ENCODE measurements at regions not wholly inside any gene's neighbourhood (a gene's known extent, or its start where the extent isn't known, plus 50 kb on each side); places are given as distances from the start of the nearest gene placed in this dataset.
"Not testable (repeated sequence)": the region's sequence is repeated elsewhere in the genome, so short reads cannot be mapped to it uniquely, and the experiment has no call there.

- no peak for DNase-seq
Observed at GRCh38 chr10:9175200-9175599, 1120.7 kb downstream of the GATA3 start.

GRCh38 chr10:9183197-9183880 is 1128.9 kb downstream of the GATA3 start:
- DNase-seq, result not testable (repeated sequence)

DNA sequence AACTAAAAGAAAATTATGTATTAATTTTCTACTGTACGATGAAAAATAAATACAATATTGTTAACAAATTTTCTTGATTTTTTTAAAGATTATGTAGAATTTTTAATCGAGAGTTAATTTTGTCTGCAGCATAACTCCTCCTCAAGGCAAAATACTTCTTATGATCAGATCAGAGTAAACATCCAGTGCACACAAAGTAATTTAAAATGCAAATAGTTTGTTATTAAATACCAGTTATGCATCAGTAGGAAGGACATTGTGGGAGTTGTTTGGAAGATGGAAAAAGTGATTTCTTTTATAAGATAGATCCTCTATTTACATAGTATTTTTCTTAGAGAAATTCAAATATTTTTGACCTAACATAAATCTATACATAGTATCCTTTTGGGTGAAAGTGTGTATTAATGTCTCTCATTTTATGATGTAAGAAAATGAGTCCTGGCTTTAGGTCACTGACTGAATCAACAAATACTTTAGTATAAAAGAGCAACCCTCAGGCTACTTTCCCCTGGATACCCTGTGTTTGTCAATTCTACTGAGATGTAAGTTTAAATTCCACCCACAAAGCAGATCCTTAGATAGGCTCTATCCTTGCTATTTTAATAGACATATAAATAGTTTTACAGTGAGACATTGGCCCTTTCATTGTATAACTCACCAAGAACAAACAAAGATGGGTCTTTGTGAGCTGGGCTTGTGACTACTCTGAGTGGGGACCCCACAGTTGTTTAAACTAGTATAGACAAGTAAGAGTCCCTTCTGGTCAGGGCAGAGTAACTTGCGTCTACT is 1133.7 kb downstream of the GATA3 start:
- no peak for DNase-seq

DNA sequence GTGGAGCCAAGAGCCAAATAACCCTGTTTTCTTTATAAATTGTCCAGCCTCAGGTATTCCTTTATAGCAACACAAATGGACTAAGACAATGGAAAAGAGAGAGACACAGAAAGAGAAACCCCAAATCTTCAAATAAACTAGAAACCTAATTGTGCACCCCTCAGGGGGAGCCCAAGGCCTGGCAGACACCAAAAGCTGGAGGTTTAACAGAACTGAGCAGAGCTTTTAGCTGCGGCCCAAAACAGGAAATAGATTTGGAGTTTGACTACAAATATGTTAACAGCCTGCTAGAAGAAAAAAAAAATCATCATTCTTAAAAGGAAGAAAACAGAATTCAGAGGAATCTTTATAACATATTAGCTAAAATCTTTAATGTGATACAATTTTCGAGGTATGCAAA is 1135.0 kb downstream of the GATA3 start:
- no peak for DNase-seq

- DNase-seq, result no peak
Observed at GRCh38 chr10:9193120-9193519, 1138.6 kb downstream of the GATA3 start.

GRCh38 chr10:9195385-9195784 is 1140.9 kb downstream of the GATA3 start:
- no peak for DNase-seq

DNA sequence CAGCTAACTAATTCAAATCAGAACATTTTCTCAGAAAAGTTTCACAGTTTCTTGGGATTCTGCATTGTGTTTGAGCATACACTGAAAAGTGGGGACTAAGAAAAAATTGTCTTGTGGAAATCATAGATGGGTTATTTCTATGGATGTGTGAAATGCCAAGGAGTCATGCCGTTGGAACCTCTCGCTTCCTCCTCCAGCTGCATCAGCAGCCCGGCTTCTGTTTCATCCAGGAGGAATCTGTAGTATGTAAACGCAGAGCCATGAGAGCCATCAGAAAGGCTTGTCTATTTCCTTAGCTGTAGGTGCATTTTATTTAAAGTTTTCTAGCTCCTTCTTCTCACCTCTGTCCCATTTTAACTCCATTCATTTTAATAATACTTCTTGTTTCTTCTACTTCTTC is 1144.1 kb downstream of the GATA3 start:
- DNase-seq, result no peak

GRCh38 chr10:9205558-9205957 is 1151.1 kb downstream of the GATA3 start:
- DNase-seq, result no peak

DNA sequence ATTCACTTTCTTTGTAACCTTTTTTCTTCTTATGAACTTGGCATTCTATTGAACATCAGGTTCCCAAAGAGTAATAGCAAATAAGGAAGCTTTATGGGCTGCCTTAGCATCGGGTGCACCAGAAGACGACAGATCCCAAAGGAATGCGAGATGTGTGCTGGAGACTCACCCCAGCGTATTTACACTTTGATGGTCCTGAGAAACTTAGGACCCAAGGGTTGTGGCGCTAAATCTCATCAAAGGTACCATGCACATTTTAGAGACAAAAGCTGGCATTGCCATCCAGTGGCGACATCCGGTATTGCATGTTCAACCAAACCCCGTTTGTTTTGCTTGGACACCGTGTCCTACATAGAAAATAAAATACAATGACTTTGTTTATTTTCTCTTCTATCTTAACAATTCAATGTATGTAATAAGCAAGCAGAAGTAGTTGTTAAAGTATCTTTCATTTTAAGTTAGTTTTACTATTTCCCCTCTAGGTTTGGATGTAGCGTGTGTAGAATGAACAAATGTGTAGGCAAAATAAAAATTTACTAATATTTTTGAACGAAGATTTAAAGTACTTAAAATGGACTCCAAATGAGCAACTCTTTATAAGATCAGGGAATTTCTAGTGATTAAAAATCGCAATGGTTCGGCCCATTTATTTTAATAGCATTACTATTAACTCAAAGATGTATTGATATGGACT is 1154.8 kb downstream of the GATA3 start:
- DNase-seq, result peak; percentile 30

DNA sequence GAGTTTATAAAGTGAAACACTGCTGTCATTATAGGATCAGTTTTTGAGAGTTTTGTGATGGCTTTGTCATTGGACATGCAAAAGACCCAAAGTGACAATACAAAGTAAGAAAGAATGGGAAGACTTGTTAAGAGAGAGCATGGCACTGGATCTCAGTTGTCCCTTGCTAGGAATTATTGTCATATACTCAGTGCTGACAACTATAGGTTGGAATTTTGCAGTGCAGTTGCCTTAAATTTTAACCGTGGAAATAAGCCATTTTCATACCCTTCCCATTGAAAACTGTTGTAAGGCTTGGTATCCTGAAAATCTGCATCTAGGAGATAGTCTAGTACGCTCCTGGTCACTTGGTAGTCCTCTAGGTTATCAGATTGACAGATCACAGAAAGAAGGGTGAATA is 1156.7 kb downstream of the GATA3 start:
- DNase-seq, result no peak

DNA sequence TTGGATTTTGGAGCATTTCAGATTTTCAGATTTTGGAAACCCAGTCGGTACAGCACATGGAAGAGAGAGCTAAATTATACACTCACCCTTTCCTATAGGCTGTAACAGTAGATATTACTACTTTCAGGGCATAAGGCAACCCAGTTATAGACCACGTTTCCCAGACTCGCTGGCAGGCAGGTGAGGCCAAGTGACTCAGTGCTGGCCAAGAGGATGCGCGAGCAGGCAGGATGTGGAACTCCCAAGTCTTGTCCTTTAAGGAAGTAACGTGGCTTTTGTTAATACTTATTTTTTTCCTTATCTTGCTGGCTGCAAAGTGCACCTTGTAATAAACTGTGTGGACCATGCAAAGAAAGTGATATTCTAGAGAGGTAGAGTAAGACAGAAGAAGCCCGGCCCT is 1160.1 kb downstream of the GATA3 start:
- no peak for DNase-seq

DNA sequence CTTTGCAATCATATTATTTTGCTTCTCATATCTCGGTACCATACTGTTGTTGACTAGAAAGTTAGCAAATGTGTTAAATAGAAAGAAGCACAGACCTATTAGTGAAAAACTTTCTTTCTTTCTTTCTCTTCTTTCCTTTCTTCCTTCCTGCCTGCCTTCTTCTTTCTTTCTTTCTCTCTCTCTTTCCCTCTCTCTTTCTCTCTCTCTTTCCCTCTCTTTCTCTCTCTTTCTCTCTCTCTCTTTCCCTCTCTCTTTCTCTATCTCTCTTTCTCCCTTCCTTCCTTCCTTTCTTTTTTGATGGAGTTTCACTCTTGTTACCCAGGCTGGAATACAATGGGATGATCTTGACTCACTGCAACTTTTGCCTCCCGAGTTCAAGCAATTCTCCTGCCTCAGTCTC is 1160.6 kb downstream of the GATA3 start:
- DNase-seq, result no peak

DNA sequence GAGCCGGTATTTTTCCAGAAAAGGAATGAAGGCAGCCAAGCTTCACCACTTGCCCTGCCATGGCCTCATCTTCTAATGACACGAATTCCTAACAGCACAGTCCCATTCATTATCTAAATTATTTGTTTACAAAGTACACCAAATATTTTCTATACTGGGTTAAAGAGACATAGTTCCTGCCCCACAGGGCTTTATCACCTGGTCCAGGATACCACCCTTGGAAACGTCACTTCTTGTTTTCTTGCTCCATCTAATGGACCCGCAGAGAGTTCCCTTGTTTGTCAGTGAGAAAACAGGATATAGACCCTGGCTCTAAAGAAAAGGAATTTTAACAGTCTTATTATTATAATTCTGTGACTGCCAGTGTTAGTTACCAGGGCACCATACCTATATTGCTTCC is 1165.4 kb downstream of the GATA3 start:
- DNase-seq, result no peak

DNA sequence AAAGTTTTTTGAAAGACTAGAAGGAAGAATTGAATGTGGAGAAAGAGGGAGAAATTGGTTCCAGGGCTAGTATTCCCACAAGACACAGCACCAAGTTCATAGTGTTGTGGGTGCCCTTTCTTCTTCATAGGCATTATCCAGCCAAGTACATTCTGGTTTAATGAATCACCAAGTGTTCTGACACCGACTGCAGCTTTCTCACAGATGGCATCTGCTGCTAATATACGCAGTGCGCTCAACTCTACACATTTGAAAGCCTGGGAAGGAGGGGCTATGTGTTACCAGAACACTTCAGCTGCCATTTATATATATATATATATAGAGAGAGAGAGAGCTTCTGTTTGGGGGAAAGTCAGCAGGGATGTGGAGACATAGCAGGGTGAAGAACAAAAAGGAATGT is 1168.4 kb downstream of the GATA3 start:
- no peak for DNase-seq

DNA sequence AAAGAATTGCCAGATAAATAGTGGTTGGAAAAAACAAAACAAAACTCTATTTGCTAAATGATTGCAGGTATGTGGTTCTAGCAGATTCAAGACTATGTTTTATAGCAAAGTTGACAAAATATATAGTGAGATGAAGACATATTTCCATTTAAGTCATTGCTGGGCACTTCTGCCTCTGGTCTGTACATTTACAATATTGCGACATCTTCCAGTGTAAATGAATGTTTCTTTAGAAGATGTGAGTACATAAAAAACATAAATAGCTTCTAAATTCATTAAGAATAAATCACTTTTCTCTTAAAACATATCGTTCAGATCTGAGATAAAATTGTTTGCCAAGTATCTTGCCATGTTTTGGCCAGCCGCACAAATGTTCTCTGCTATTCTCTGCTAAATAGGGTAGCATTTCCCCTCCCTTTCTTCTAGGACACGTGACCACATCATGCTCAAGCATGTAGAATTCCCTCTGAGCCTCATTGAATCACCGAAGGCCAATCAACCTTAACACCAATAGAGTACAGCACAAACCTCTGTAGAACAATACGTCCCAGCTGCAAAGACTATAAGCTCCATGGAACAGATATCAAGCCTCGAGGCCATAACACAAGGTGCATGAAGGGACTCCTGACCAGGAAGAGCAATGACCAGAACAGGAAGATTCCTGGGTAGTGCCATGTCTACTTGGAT is 1173.3 kb downstream of the GATA3 start:
- DNase-seq, result no peak

- no peak for DNase-seq
Observed at GRCh38 chr10:9228771-9229170, 1174.3 kb downstream of the GATA3 start.

- DNase-seq, result no peak
Observed at GRCh38 chr10:9229702-9230244, 1175.3 kb downstream of the GATA3 start.

GRCh38 chr10:9230625-9231024 is 1176.1 kb downstream of the GATA3 start:
- DNase-seq, result no peak

DNA sequence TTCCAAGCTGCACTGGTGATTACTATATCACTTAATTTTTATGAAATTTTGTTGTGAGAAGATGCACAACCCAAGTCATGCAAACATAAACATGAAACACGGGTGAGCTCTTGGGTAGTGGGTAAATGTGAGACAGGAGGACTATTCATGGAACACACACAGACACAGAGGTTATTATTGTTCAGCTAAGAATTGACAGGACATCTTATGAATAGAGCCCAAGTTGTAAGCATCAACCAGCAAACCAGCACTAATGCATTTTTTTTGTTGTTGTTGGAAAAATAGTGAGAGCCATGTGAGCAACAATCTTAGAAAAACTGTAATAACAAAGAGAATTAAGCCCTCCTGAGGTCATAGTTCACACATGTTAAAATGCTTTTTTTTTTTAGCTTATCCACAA is 1179.7 kb downstream of the GATA3 start:
- no peak for DNase-seq

GRCh38 chr10:9238041-9238440 is 1183.6 kb downstream of the GATA3 start:
- DNase-seq, result no peak

- no peak for DNase-seq
Observed at GRCh38 chr10:9239298-9239697, 1184.8 kb downstream of the GATA3 start.

DNA sequence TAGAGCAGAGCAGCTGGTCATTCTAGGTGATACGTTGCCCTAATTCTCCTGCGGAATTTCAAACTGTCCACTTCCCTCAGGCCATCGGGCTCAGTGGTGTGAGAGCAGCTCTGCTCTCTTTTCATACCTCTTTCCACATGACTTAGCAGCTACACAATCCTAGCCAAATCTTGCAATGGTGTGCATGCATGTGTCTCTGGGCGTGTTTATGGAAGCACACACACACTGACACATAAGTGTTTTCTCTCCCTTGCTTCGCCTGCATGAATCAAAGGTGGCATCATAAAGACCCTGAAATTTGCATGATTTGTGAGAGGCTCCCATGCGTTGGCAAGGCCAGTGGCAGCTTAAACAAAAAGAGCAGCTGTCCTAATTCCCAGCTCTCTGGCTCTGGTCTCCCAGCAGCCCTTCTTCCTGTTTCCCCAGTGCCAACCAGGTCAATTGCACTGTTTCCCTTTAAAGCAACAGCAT is 1189.5 kb downstream of the GATA3 start:
- DNase-seq, result no peak

DNA sequence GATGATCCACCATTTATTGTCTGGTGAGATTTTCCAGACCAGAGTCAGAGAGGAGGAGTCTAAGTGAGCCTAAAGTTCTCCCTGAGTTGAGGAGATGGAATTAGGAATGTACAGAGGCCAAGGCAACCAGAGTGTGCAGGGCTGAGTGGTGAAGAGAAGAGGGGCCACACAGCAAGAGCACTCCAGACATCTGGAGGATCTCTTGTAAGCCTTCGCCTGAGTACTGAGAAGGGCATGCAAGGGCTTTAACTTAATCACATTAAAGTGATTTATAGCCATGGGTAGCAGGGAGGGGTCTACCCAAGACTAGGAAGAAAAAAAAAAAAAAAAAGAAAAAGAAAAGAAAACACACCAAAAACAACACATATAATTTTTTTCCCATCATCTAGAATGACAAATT is 1190.4 kb downstream of the GATA3 start:
- DNase-seq, result no peak
